ENCODE measurements at regions not wholly inside any gene's neighbourhood (a gene's known extent, or its start where the extent isn't known, plus 50 kb on each side); places are given as distances from the start of the nearest gene placed in this dataset.

GRCh38 chr12:86917121-86917520 is 660.9 kb upstream of the MGAT4C start:
- no peaks in the 10 kb centered on the region for H3K27me3 ChIP-seq
- H3K4me3 ChIP-seq = no peak overlapping the region
- no peaks in the 10 kb centered on the region for H3K36me3 ChIP-seq (replicated peaks in 1 of 2)
- 74 to 100% (median 85%) methylated on average over 1 of the region's 1 CpG for WGBS, 4 donors
- H3K9me3 ChIP-seq (replicated peaks in 1 of 3) = no peaks in the 10 kb centered on the region
- TF ChIP-seq POLR2A (IDR thresholded peaks at IDR 0.05) (no peak), CTCF (IDR thresholded peaks at IDR 0.05) (no peak)
- DNase-seq = no peak
- intact Hi-C loops (cut with DNase I) = no loop called here
- no peak overlapping the region for H3K27ac ChIP-seq
- no peaks in the 10 kb centered on the region for H3K4me1 ChIP-seq (replicated peaks in 1 of 2)

GRCh38 chr12:86914721-86915120 is 658.5 kb upstream of the MGAT4C start:
- Histone ChIP-seq H3K27me3 (no peaks in the 10 kb centered on the region), H3K9me3 (replicated peaks in 1 of 3) (no peaks in the 10 kb centered on the region), H3K36me3 (replicated peaks in 1 of 2) (no peaks in the 10 kb centered on the region), H3K4me3 (no peak overlapping the region), H3K4me1 (replicated peaks in 1 of 2) (no peaks in the 10 kb centered on the region), H3K27ac (no peak overlapping the region)
- DNase-seq = no peak
- TF ChIP-seq POLR2A (IDR thresholded peaks at IDR 0.05) (no peak), CTCF (IDR thresholded peaks at IDR 0.05) (peak in 1 of 6 experiments; percentile 19)
- intact Hi-C loops (cut with DNase I) = no loop called here

- no peak for DNase-seq
- no peaks in the 10 kb centered on the region for H3K27me3 ChIP-seq
- no peaks in the 10 kb centered on the region for H3K36me3 ChIP-seq (replicated peaks in 1 of 2)
- 63 to 79% (median 64%) methylated on average over 3 of the region's 3 CpGs for WGBS, 4 donors
- no peak overlapping the region for H3K27ac ChIP-seq
- intact Hi-C loops (cut with DNase I) = no loop called here
- H3K4me3 ChIP-seq = no peak overlapping the region
- no peak for TF ChIP-seq CTCF (IDR thresholded peaks at IDR 0.05)
- no peak for TF ChIP-seq POLR2A (IDR thresholded peaks at IDR 0.05)
- no peaks in the 10 kb centered on the region for H3K9me3 ChIP-seq (replicated peaks in 1 of 3)
- no peaks in the 10 kb centered on the region for H3K4me1 ChIP-seq (replicated peaks in 1 of 2)
These were observed 655.8 kb upstream of the MGAT4C start for GRCh38 chr12:86911973-86912372.

GRCh38 chr12:86903159-86903558 is 647.0 kb upstream of the MGAT4C start:
- Histone ChIP-seq H3K4me3 (no peak overlapping the region), H3K27me3 (no peaks in the 10 kb centered on the region), H3K9me3 (replicated peaks in 1 of 3) (no peaks in the 10 kb centered on the region), H3K4me1 (replicated peaks in 1 of 2) (no peaks in the 10 kb centered on the region), H3K27ac (no peak overlapping the region), H3K36me3 (replicated peaks in 1 of 2) (no peaks in the 10 kb centered on the region)
- intact Hi-C loops (cut with DNase I) = no loop called here
- 38 to 48% (median 43%) methylated on average over 1 of the region's 1 CpG for WGBS, 4 donors
- DNase-seq = no peak
- TF ChIP-seq POLR2A (IDR thresholded peaks at IDR 0.05) (no peak), CTCF (IDR thresholded peaks at IDR 0.05) (no peak)
